IMR-90 (cell line): ENCODE measurements at regions not wholly inside any gene's neighbourhood (a gene's known extent, or its start where the extent isn't known, plus 50 kb on each side); places are given as distances from the start of the nearest gene placed in this dataset.
"Not testable (repeated sequence)": the region's sequence is repeated elsewhere in the genome, so short reads cannot be mapped to it uniquely, and the experiment has no call there.

Experiments
- BHLHE40 ChIP-seq: fragments of 150-350 bp; IDR thresholded peaks from 2 replicates; pipeline ENCODE4 v1.6.1; 2016; ENCODE audit warnings: mild to moderate bottlenecking, low read depth, low read length
- CEBPB ChIP-seq: IDR thresholded peaks from 2 replicates; pipeline ENCODE4 v1.6.1; 2012; ENCODE audit warnings: low read depth, low read length, improper control_type of control experiment
- CHD1 ChIP-seq: IDR thresholded peaks from 2 replicates; pipeline ENCODE4 v1.6.1; 2012; ENCODE audit warnings: low read depth, low read length, improper control_type of control experiment
- CTCF ChIP-seq: conservative IDR thresholded peaks from 2 replicates; pipeline ENCODE4 v1.5.1; 2012; ENCODE audit warnings: mild to moderate bottlenecking, low read depth, low read length, improper control_type of control experiment
- ELK1 ChIP-seq: fragments of 150-350 bp; IDR thresholded peaks from 2 replicates; pipeline ENCODE4 v1.6.1; 2016; ENCODE audit warnings: low read depth, mild to moderate bottlenecking, low read length, moderate library complexity, borderline replicate concordance
- MXI1 ChIP-seq: IDR thresholded peaks from 2 replicates; pipeline ENCODE4 v1.6.1; 2012; ENCODE audit warnings: low read depth, mild to moderate bottlenecking, low read length, moderate library complexity, borderline replicate concordance
- NFE2L2 ChIP-seq: fragments of 150-350 bp; IDR thresholded peaks from 2 replicates; pipeline ENCODE4 v1.6.1; 2016; ENCODE audit warnings: low read depth, mild to moderate bottlenecking, low read length
- POLR2A ChIP-seq: IDR thresholded peaks from 2 replicates; pipeline ENCODE4 v1.6.1; 2012; ENCODE audit warnings: mild to moderate bottlenecking, low read depth, low read length
- RCOR1 ChIP-seq: IDR thresholded peaks from 2 replicates; pipeline ENCODE4 v1.6.1; 2012; ENCODE audit warnings: mild to moderate bottlenecking, low read length, improper control_type of control experiment; ENCODE audit not compliant: insufficient replicate concordance
- RFX5 ChIP-seq: IDR thresholded peaks from 2 replicates; pipeline ENCODE4 v1.8.0; 2012; ENCODE audit warnings: low read depth, mild to moderate bottlenecking, low read length, moderate library complexity
- SMC3 ChIP-seq: fragments of 150-350 bp; IDR thresholded peaks from 2 replicates; pipeline ENCODE4 v1.6.1; 2016; ENCODE audit warnings: low read depth, mild to moderate bottlenecking, antibody characterized with exemption, low read length, moderate library complexity
- USF2 ChIP-seq: fragments of 150-350 bp; IDR thresholded peaks from 2 replicates; pipeline ENCODE4 v1.6.1; 2017; ENCODE audit warnings: mild to moderate bottlenecking, antibody characterized with exemption, low read length, low read depth

- not testable (repeated sequence) for TF ChIP-seq NFE2L2, CTCF, ELK1, BHLHE40, MXI1, POLR2A, RFX5, USF2, CHD1, CEBPB, RCOR1, SMC3
These were observed 55.9 kb upstream of the URI1 start for GRCh38 chr19:29886106-29886505.
